SK-N-SH (cell line): ENCODE measurements at regions not wholly inside any gene's neighbourhood (a gene's known extent, or its start where the extent isn't known, plus 50 kb on each side); places are given as distances from the start of the nearest gene placed in this dataset.

Source experiments
- CTCF ChIA-PET: fragments of 300-600, 350-600 bp; formaldehyde crosslinking; extraction: SDS; loops from one replicate; lab custom pipeline; 2021; lab: Yijun Ruan, JAX
- POLR2A ChIA-PET: fragments of 350-600 bp; sonication (Branson Sonifier 250); formaldehyde crosslinking; extraction: SDS; loops from one replicate; lab custom pipeline; 2020; ENCODE audit warnings: antibody characterized with exemption, inconsistent platforms; lab: Yijun Ruan, JAX
- DNase-seq: peaks from one replicate; pipeline ENCODE4 v3.0.0; 2012
- H2AFZ ChIP-seq: fragments of 200-600 bp; sonication (generic); 2 replicates; pipeline ENCODE4 v1.8.1; 2016; ENCODE audit warnings: antibody characterized with exemption, mild to moderate bottlenecking, low read depth
- H3F3A ChIP-seq: fragments of 200-600 bp; sonication (generic); replicated peaks from 2 replicates; pipeline ENCODE3; 2016; ENCODE audit warnings: antibody characterized with exemption, mild to moderate bottlenecking; ENCODE audit not compliant: insufficient read depth
- H3K27ac ChIP-seq, 2 experiments: fragments of 200-500 bp in 1 of 2; fragments of 200-600 bp in 1 of 2; sonication (Bioruptor generic) in 1 of 2; sonication (generic), shearing (Covaris generic) in 1 of 2; 2 replicates each; pipeline versions ENCODE4 v1.5.1 to v1.6.1; 2014 to 2016; ENCODE audit warnings: low read depth in 2 of 2, inconsistent platforms in 1 of 2, low read length in 1 of 2, mild to moderate bottlenecking in 1 of 2, mixed read lengths in 1 of 2
- H3K27me3 ChIP-seq: fragments of 200-600 bp; sonication (generic), shearing (Covaris generic); 2 replicates; pipeline ENCODE4 v1.6.1; 2016; ENCODE audit warnings: mixed run types; ENCODE audit not compliant: insufficient read depth
- H3K36me3 ChIP-seq, 2 experiments: fragments of 200-500 bp in 1 of 2; fragments of 200-600 bp in 1 of 2; sonication (Bioruptor generic) in 1 of 2; sonication (generic) in 1 of 2; replicated peaks in 1 of 2; 2 replicates each; pipeline versions ENCODE3 to v1.5.1; 2014 to 2016; ENCODE audit warnings: low read length in 1 of 2, mild to moderate bottlenecking in 1 of 2; ENCODE audit not compliant: insufficient read depth in 2 of 2, control insufficient read depth in 1 of 2
- H3K4me1 ChIP-seq, 2 experiments: fragments of 200-500 bp in 1 of 2; fragments of 200-600 bp in 1 of 2; sonication (Bioruptor generic) in 1 of 2; sonication (generic), shearing (Covaris generic) in 1 of 2; 2 replicates each; pipeline versions ENCODE4 v1.5.1 to v1.6.1; 2014 to 2016; ENCODE audit warnings: low read depth in 1 of 2, low read length in 1 of 2, mixed run types in 1 of 2; ENCODE audit not compliant: insufficient read depth in 2 of 2, control insufficient read depth in 1 of 2
- H3K4me2 ChIP-seq: fragments of 200-600 bp; sonication (generic), shearing (Covaris generic); 2 replicates; pipeline ENCODE4 v1.6.1; 2017; ENCODE audit warnings: mixed run types
- H3K4me3 ChIP-seq, 2 experiments: fragments of 200-500 bp in 1 of 2; fragments of 200-600 bp in 1 of 2; sonication (Bioruptor generic) in 1 of 2; sonication (generic), shearing (Covaris generic) in 1 of 2; 2 replicates each; pipeline versions ENCODE4 v1.5.1 to v1.8.1; 2014 to 2016; ENCODE audit warnings: low read depth in 2 of 2, inconsistent platforms in 1 of 2, low read length in 1 of 2, mild to moderate bottlenecking in 1 of 2, mixed read lengths in 1 of 2, moderate library complexity in 1 of 2
- H3K79me2 ChIP-seq: fragments of 200-600 bp; sonication (generic); 2 replicates; pipeline ENCODE4 v1.8.1; 2017; ENCODE audit warnings: mild to moderate bottlenecking; ENCODE audit not compliant: insufficient read depth
- H3K9ac ChIP-seq: fragments of 200-600 bp; sonication (generic); 2 replicates; pipeline ENCODE4 v1.6.1; 2017; ENCODE audit warnings: mixed run types
- H3K9me2 ChIP-seq: fragments of 200-600 bp; sonication (generic); 2 replicates; pipeline ENCODE4 v1.6.1; 2017; ENCODE audit warnings: mixed run types
- H3K9me3 ChIP-seq: fragments of 200-600 bp; sonication (generic); 2 replicates; pipeline ENCODE4 v1.6.1; 2017; ENCODE audit warnings: mixed run types, mild to moderate bottlenecking, moderate library complexity
- H4K20me1 ChIP-seq: fragments of 200-600 bp; sonication (generic); 2 replicates; pipeline ENCODE4 v1.6.1; 2017; ENCODE audit warnings: mild to moderate bottlenecking, mixed run types; ENCODE audit not compliant: insufficient read depth
- CHD2 ChIP-seq: fragments of 150-350 bp; IDR thresholded peaks from 2 replicates; pipeline ENCODE4 v1.6.1; 2018; ENCODE audit warnings: low read length; ENCODE audit not compliant: partially characterized antibody
- CTCF ChIP-seq: fragments of 200-600 bp; sonication (generic); IDR thresholded peaks from 2 replicates; pipeline ENCODE4 v1.6.1; 2017; ENCODE audit warnings: antibody characterized with exemption, mild to moderate bottlenecking, moderate library complexity
- FOSL2 ChIP-seq: IDR thresholded peaks from 2 replicates; pipeline ENCODE4 v1.4.0; 2012; ENCODE audit warnings: low read depth, mild to moderate bottlenecking, moderate library complexity, borderline replicate concordance
- GABPA ChIP-seq: IDR thresholded peaks from 2 replicates; pipeline ENCODE4 v1.4.0; 2012; ENCODE audit warnings: low read depth, mild to moderate bottlenecking
- GATA2 ChIP-seq: sonication (generic); formaldehyde crosslinking; IDR thresholded peaks from 2 replicates; pipeline ENCODE4 v1.5.0; 2020; ENCODE audit warnings: mild to moderate bottlenecking, missing genetic modification reagents
- JUND ChIP-seq: IDR thresholded peaks from 2 replicates; pipeline ENCODE4 v1.4.0; 2012
- MEF2A ChIP-seq: IDR thresholded peaks from 2 replicates; pipeline ENCODE4 v1.4.0; 2012; ENCODE audit warnings: low read depth, borderline replicate concordance
- MXI1 ChIP-seq: IDR thresholded peaks from 2 replicates; pipeline ENCODE4 v1.6.1; 2012; ENCODE audit warnings: mild to moderate bottlenecking, low read depth, low read length, improper control_type of control experiment
- NFIC ChIP-seq: IDR thresholded peaks from 2 replicates; pipeline ENCODE4 v1.4.0; 2012; ENCODE audit warnings: borderline replicate concordance
- POLR2AphosphoS5 ChIP-seq: IDR thresholded peaks from 2 replicates; pipeline ENCODE4 v1.6.1; 2012; ENCODE audit warnings: low read depth, low read length
- RCOR1 ChIP-seq: fragments of 150-350 bp; IDR thresholded peaks from 2 replicates; pipeline ENCODE4 v1.6.1; 2017; ENCODE audit warnings: antibody characterized with exemption, low read length
- REST ChIP-seq: IDR thresholded peaks from 2 replicates; pipeline ENCODE4 v1.6.1; 2012; ENCODE audit warnings: mild to moderate bottlenecking, low read depth, low read length, moderate library complexity
- SIN3A ChIP-seq: IDR thresholded peaks from 2 replicates; pipeline ENCODE4 v1.6.1; 2012; ENCODE audit warnings: low read depth, mild to moderate bottlenecking, low read length, moderate library complexity, borderline replicate concordance
- TEAD4 ChIP-seq: IDR thresholded peaks from 2 replicates; pipeline ENCODE4 v1.4.0; 2012; ENCODE audit warnings: mild to moderate bottlenecking, borderline replicate concordance; ENCODE audit not compliant: insufficient read depth
- USF1 ChIP-seq: IDR thresholded peaks from 2 replicates; pipeline ENCODE4 v1.4.0; 2012; ENCODE audit warnings: low read depth, borderline replicate concordance
- USF2 ChIP-seq: fragments of 150-350 bp; IDR thresholded peaks from 2 replicates; pipeline ENCODE4 v1.6.1; 2017; ENCODE audit warnings: antibody characterized with exemption, low read length, low read depth, borderline replicate concordance
- WGBS: methylation state at CpG from one replicate; pipeline ENCODE4 v1.1.6; 2017; ENCODE audit warnings: low lambda C conversion rate; 5-methylcytosine and 5-hydroxymethylcytosine counted together
- TF ChIP-seq, protein P1 (sequence below): IDR thresholded peaks from 2 replicates; pipeline ENCODE4; 2012
- TF ChIP-seq, protein P2 (sequence below): fragments of 150-350 bp; IDR thresholded peaks from 2 replicates; pipeline ENCODE4 v1.6.1; 2016; ENCODE audit warnings: mild to moderate bottlenecking, low read depth, low read length
- TF ChIP-seq, protein P3 (sequence below): IDR thresholded peaks from 2 replicates; pipeline ENCODE4 v1.4.0; 2012; ENCODE audit warnings: low read depth, borderline replicate concordance

GRCh38 chr1:173427146-173428054, 49.7 kb upstream of the PRDX6 start:
- Histone ChIP-seq H3K9ac (no peak overlapping the region), H3F3A (peaks cover 3% of the 10 kb centered on the region), H4K20me1 (no peaks in the 10 kb centered on the region), H3K4me1 (peaks cover 6 to 17% of the 10 kb centered on the region in 2 experiments; a peak in 3 of 4 replicates), H3K27me3 (no peaks in the 10 kb centered on the region), H3K36me3 (no peaks in the 10 kb centered on the region), H3K79me2 (no peaks in the 10 kb centered on the region), H3K9me3 (no peaks in the 10 kb centered on the region), H3K9me2 (no peaks in the 10 kb centered on the region), H3K4me2 (no peak overlapping the region), H3K4me3 (no peak overlapping the region), H3K27ac (no peak overlapping the region), H2AFZ (no peak overlapping the region)
- no peak for DNase-seq
- TF ChIP-seq FOSL2 (no peak), USF1 (no peak), JUND (no peak), GABPA (no peak), MEF2A (no peak), CHD2 (no peak), MXI1 (no peak), USF2 (no peak), TEAD4 (no peak), SIN3A (no peak), CTCF (no peak), RCOR1 (no peak), GATA2 (CRISPR knock-in tag) (no peak), REST (no peak), NFIC (no peak), POLR2AphosphoS5 (no peak)
- TF ChIP-seq, protein P1, sequence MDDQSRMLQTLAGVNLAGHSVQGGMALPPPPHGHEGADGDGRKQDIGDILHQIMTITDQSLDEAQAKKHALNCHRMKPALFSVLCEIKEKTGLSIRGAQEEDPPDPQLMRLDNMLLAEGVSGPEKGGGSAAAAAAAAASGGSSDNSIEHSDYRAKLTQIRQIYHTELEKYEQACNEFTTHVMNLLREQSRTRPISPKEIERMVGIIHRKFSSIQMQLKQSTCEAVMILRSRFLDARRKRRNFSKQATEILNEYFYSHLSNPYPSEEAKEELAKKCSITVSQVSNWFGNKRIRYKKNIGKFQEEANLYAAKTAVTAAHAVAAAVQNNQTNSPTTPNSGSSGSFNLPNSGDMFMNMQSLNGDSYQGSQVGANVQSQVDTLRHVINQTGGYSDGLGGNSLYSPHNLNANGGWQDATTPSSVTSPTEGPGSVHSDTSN: no peak
- TF ChIP-seq, protein P2, sequence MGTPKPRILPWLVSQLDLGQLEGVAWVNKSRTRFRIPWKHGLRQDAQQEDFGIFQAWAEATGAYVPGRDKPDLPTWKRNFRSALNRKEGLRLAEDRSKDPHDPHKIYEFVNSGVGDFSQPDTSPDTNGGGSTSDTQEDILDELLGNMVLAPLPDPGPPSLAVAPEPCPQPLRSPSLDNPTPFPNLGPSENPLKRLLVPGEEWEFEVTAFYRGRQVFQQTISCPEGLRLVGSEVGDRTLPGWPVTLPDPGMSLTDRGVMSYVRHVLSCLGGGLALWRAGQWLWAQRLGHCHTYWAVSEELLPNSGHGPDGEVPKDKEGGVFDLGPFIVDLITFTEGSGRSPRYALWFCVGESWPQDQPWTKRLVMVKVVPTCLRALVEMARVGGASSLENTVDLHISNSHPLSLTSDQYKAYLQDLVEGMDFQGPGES: no peak
- TF ChIP-seq, protein P3, sequence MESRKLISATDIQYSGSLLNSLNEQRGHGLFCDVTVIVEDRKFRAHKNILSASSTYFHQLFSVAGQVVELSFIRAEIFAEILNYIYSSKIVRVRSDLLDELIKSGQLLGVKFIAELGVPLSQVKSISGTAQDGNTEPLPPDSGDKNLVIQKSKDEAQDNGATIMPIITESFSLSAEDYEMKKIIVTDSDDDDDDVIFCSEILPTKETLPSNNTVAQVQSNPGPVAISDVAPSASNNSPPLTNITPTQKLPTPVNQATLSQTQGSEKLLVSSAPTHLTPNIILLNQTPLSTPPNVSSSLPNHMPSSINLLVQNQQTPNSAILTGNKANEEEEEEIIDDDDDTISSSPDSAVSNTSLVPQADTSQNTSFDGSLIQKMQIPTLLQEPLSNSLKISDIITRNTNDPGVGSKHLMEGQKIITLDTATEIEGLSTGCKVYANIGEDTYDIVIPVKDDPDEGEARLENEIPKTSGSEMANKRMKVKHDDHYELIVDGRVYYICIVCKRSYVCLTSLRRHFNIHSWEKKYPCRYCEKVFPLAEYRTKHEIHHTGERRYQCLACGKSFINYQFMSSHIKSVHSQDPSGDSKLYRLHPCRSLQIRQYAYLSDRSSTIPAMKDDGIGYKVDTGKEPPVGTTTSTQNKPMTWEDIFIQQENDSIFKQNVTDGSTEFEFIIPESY: no peak
- 84% methylated on average over 9 of the region's 9 CpGs for WGBS
- ChIA-PET CTCF (interaction anchor here (0.8 kb wide), 1 partner anchor 237 kb away, joined by 3 read pairs; no protein-coding TSS in a partner anchor), POLR2A (no interaction called here)
